HG02884 (cell line): ENCODE measurements at regions not wholly inside any gene's neighbourhood (a gene's known extent, or its start where the extent isn't known, plus 50 kb on each side); places are given as distances from the start of the nearest gene placed in this dataset.

Source experiments
- ATAC-seq: cut with Tn5 transposase; IDR thresholded peaks from one replicate; pipeline ENCODE4 v1.9.1; 2021; ENCODE audit warnings: mild to moderate bottlenecking, moderate library complexity; ENCODE audit not compliant: unreplicated experiment

- no peak for ATAC-seq
These were observed 59.6 kb downstream of the C3orf38 start for GRCh38 chr3:88209356-88209755.

- ATAC-seq, result no peak
These were observed 61.5 kb downstream of the C3orf38 start for GRCh38 chr3:88211096-88211890.

- ATAC-seq, result peak; percentile 82
These were observed 69.5 kb downstream of the C3orf38 start for GRCh38 chr3:88219138-88219792.

- no peak for ATAC-seq
These were observed 70.4 kb downstream of the C3orf38 start for GRCh38 chr3:88220126-88220525.

- no peak for ATAC-seq
These were observed 72.0 kb downstream of the C3orf38 start for GRCh38 chr3:88221726-88222125.

GRCh38 chr3:88222343-88222742, 72.6 kb downstream of the C3orf38 start:
- no peak for ATAC-seq

- no peak for ATAC-seq
These were observed 75.7 kb downstream of the C3orf38 start for GRCh38 chr3:88225326-88226008.

- no peak for ATAC-seq
These were observed 77.2 kb downstream of the C3orf38 start for GRCh38 chr3:88226910-88227309.

- ATAC-seq, result no peak
These were observed 80.9 kb downstream of the C3orf38 start for GRCh38 chr3:88230638-88231037.

- ATAC-seq, result no peak
These were observed 81.4 kb downstream of the C3orf38 start for GRCh38 chr3:88231207-88231606.

- ATAC-seq, result no peak
These were observed 81.9 kb downstream of the C3orf38 start for GRCh38 chr3:88231632-88232031.

- no peak for ATAC-seq
These were observed 85.3 kb downstream of the C3orf38 start for GRCh38 chr3:88235102-88235501.

- ATAC-seq, result no peak
These were observed 90.1 kb downstream of the C3orf38 start for GRCh38 chr3:88239870-88240269.

- no peak for ATAC-seq
These were observed 98.9 kb downstream of the C3orf38 start for GRCh38 chr3:88248658-88249057.

GRCh38 chr3:88259045-88259444, 109.3 kb downstream of the C3orf38 start:
- ATAC-seq, result no peak

GRCh38 chr3:88262527-88262926, 112.8 kb downstream of the C3orf38 start:
- ATAC-seq, result no peak

- no peak for ATAC-seq
These were observed 113.8 kb downstream of the C3orf38 start for GRCh38 chr3:88263417-88264100.

GRCh38 chr3:88267441-88267840, 117.7 kb downstream of the C3orf38 start:
- no peak for ATAC-seq

- ATAC-seq, result no peak
These were observed 118.1 kb downstream of the C3orf38 start for GRCh38 chr3:88267847-88268246.

- no peak for ATAC-seq
These were observed 130.6 kb downstream of the C3orf38 start for GRCh38 chr3:88280326-88280725.

GRCh38 chr3:88282528-88283241, 132.9 kb downstream of the C3orf38 start:
- no peak for ATAC-seq
